ENCODE measurements at regions not wholly inside any gene's neighbourhood (a gene's known extent, or its start where the extent isn't known, plus 50 kb on each side); places are given as distances from the start of the nearest gene placed in this dataset.
"Not testable (repeated sequence)": the region's sequence is repeated elsewhere in the genome, so short reads cannot be mapped to it uniquely, and the experiment has no call there.

DNA sequence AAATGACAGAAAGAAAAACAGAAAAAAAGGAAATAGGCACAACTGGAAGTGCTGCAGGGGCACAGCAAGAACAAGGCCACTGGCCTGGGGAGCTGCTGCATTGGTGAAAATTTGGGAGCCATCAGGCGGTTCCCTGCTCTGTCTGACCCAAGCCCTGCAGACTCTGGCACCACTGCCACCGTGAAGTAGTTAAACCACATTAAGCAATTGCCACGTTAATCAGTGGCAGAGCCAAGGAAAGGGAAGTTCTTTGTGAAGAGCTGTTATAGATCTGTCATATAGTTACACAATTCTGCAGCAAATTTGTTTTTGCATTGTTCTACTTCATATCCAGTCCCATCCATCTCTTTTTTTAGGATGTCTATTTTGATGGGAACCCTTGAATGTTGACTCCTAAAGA, 915.3 kb downstream of the FSCB start:
- TF ChIP-seq, protein P1, sequence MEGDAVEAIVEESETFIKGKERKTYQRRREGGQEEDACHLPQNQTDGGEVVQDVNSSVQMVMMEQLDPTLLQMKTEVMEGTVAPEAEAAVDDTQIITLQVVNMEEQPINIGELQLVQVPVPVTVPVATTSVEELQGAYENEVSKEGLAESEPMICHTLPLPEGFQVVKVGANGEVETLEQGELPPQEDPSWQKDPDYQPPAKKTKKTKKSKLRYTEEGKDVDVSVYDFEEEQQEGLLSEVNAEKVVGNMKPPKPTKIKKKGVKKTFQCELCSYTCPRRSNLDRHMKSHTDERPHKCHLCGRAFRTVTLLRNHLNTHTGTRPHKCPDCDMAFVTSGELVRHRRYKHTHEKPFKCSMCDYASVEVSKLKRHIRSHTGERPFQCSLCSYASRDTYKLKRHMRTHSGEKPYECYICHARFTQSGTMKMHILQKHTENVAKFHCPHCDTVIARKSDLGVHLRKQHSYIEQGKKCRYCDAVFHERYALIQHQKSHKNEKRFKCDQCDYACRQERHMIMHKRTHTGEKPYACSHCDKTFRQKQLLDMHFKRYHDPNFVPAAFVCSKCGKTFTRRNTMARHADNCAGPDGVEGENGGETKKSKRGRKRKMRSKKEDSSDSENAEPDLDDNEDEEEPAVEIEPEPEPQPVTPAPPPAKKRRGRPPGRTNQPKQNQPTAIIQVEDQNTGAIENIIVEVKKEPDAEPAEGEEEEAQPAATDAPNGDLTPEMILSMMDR (IDR thresholded peaks at IDR 0.05; ENCODE audit: partially characterized antibody, unreplicated experiment), result no peak
- DNase-seq, result no peak
- H3K27ac Mint-ChIP-seq (ENCODE audit: unreplicated experiment), result no peak overlapping the region
- H3K4me1 Mint-ChIP-seq (ENCODE audit: low read depth, unreplicated experiment), result no peaks in the 10 kb centered on the region
- no peak overlapping the region for H3K4me3 Mint-ChIP-seq (ENCODE audit: unreplicated experiment)
- peaks cover 2% of the 10 kb centered on the region for H3K9me3 Mint-ChIP-seq (ENCODE audit: unreplicated experiment)
- H3K36me3 Mint-ChIP-seq (ENCODE audit: unreplicated experiment), result no peaks in the 10 kb centered on the region
- H3K27me3 Mint-ChIP-seq (ENCODE audit: unreplicated experiment), result no peaks in the 10 kb centered on the region

DNA sequence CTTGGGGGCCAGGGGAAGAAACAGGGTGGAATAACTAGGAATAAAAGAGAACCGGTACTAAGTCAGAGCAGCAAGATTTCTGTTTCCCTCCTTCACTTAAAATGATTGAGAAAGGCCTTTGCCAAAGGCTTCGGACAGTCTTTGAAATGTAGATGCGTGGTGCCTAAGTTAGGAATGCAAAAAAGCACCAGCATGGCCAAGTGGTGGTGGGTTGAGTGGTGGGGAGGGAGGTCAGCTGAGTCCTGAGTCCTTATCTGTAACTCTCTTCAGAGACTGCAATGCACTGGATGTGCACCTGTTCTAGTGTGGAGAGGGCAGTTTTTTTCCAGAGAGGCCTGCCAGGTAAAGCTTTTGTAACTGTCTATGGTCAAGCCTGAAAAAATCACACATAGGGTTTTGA, 919.9 kb downstream of the FSCB start:
- Mint-ChIP-seq H3K4me3 (ENCODE audit: unreplicated experiment) (no peak overlapping the region), H3K27me3 (ENCODE audit: unreplicated experiment) (no peaks in the 10 kb centered on the region), H3K4me1 (ENCODE audit: low read depth, unreplicated experiment) (no peaks in the 10 kb centered on the region), H3K36me3 (ENCODE audit: unreplicated experiment) (no peaks in the 10 kb centered on the region), H3K9me3 (ENCODE audit: unreplicated experiment) (peaks cover 2% of the 10 kb centered on the region), H3K27ac (ENCODE audit: unreplicated experiment) (no peak overlapping the region)
- TF ChIP-seq, protein P1 (IDR thresholded peaks at IDR 0.05; ENCODE audit: partially characterized antibody, unreplicated experiment), result no peak
- DNase-seq, result no peak

DNA sequence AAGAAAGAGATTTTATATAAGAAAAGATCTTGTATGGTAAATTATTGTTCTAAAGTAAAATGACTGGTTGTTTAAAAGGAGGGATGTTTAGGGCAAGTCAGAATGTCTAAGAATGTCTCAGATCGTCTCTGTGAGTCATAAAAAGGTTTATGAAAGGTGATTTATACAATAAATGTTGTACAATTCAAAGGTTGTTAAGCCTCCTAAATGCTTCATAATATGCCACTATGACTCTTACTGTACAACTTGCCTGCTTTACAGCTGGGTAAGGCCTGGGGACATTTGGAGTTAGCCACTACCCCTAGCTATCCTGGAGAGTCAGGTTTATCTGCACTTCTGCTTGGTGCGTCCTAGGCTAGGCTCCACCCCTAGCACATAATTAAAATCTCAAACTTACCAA, 927.4 kb downstream of the FSCB start:
- H3K4me3 Mint-ChIP-seq (ENCODE audit: unreplicated experiment), result no peak overlapping the region
- H3K4me1 Mint-ChIP-seq (ENCODE audit: low read depth, unreplicated experiment), result no peaks in the 10 kb centered on the region
- H3K9me3 Mint-ChIP-seq (ENCODE audit: unreplicated experiment), result no peaks in the 10 kb centered on the region
- H3K27ac Mint-ChIP-seq (ENCODE audit: unreplicated experiment), result no peak overlapping the region
- TF ChIP-seq, protein P1 (IDR thresholded peaks at IDR 0.05; ENCODE audit: partially characterized antibody, unreplicated experiment), result no peak
- no peak for DNase-seq
- no peaks in the 10 kb centered on the region for H3K27me3 Mint-ChIP-seq (ENCODE audit: unreplicated experiment)
- H3K36me3 Mint-ChIP-seq (ENCODE audit: unreplicated experiment), result no peaks in the 10 kb centered on the region

DNA sequence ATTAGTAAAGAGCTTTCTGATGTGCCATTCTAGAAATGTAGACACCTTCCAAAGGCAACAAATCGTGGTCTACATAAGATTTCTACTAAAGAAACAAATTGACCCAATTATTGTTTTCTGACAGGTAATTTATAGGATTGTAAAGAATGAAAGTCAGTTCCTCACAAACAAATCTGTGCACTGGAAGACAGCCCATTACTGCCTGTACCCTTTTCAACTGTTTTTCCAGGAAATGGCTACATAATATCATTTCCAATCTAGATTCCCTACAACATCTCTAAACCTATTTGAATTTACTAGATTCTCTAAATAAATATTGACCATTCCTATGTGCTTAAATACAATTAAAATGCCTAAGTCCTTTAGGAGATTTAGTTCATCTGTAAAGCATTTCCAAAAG, 939.1 kb downstream of the FSCB start:
- Mint-ChIP-seq H3K4me1 (ENCODE audit: low read depth, unreplicated experiment) (peaks cover 2% of the 10 kb centered on the region), H3K27ac (ENCODE audit: unreplicated experiment) (no peak overlapping the region), H3K9me3 (ENCODE audit: unreplicated experiment) (no peaks in the 10 kb centered on the region), H3K36me3 (ENCODE audit: unreplicated experiment) (no peaks in the 10 kb centered on the region), H3K27me3 (ENCODE audit: unreplicated experiment) (no peaks in the 10 kb centered on the region), H3K4me3 (ENCODE audit: unreplicated experiment) (no peak overlapping the region)
- DNase-seq, result no peak
- TF ChIP-seq, protein P1 (IDR thresholded peaks at IDR 0.05; ENCODE audit: partially characterized antibody, unreplicated experiment), result no peak

DNA sequence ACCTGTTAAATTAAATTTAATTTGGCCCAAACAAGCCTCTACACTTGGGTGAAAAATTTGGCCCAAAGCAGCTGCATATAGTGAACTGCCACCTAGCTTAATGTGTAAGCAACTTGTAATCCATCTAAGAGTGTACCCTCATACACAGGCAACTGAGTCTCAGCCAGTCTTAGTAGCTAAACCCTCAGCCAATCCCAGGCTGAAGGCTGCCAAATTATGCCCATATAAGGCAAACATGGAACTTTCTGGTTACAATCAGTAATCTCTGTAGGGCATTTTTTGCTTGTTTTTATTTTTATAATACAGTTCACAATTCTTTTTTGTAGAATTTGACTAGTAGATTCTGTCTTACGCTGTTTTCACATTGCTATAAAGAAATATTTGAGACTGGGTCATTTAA, 958.7 kb downstream of the FSCB start:
- Mint-ChIP-seq H3K4me1 (ENCODE audit: low read depth, unreplicated experiment) (no peaks in the 10 kb centered on the region), H3K4me3 (ENCODE audit: unreplicated experiment) (no peak overlapping the region), H3K9me3 (ENCODE audit: unreplicated experiment) (no peaks in the 10 kb centered on the region), H3K27ac (ENCODE audit: unreplicated experiment) (no peak overlapping the region), H3K36me3 (ENCODE audit: unreplicated experiment) (no peaks in the 10 kb centered on the region), H3K27me3 (ENCODE audit: unreplicated experiment) (no peaks in the 10 kb centered on the region)
- DNase-seq, result no peak
- TF ChIP-seq, protein P1 (IDR thresholded peaks at IDR 0.05; ENCODE audit: partially characterized antibody, unreplicated experiment), result no peak

DNA sequence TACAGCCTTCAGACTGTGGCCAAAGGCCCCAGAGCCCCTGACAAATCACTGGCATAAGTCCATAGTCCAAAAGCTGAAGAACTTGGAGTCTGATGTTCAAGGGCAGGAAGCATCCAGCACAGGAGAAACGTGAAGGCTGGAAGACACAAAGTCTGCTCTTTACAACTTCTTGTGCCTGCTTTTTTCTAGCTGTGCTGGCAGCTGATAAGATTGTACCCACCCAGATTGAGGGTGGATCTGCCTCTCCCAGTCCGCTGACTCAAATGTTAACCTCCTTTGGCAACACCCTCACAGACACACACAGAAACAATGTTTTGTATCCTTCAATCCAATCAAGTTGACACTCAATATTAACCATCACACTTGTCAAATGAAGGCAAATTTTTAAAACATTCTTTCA, 959.5 kb downstream of the FSCB start:
- not testable (repeated sequence) for H3K27me3 Mint-ChIP-seq (ENCODE audit: unreplicated experiment); H3K4me3 Mint-ChIP-seq (ENCODE audit: unreplicated experiment); H3K9me3 Mint-ChIP-seq (ENCODE audit: unreplicated experiment); DNase-seq; H3K27ac Mint-ChIP-seq (ENCODE audit: unreplicated experiment); H3K4me1 Mint-ChIP-seq (ENCODE audit: low read depth, unreplicated experiment); H3K36me3 Mint-ChIP-seq (ENCODE audit: unreplicated experiment)
